Keratinocyte (primary cell): ENCODE measurements at regions not wholly inside any gene's neighbourhood (a gene's known extent, or its start where the extent isn't known, plus 50 kb on each side); places are given as distances from the start of the nearest gene placed in this dataset.

Source experiments
- DNase-seq: peaks from one replicate; pipeline ENCODE4 v3.0.0-alpha.2; 2011; ENCODE audit warnings: low read depth, missing footprints, low spot score
- FAIRE-seq: peaks from 2 replicates; lab custom pipeline; 2011; peaks lifted over from hg19 to GRCh38; lab: Jason Lieb, UNC
- H2AFZ ChIP-seq: 2 replicates; pipeline ENCODE4 v1.6.0; 2012; ENCODE audit warnings: low read length, control low read depth, inconsistent platforms; ENCODE audit not compliant: control insufficient read depth
- H3K27ac ChIP-seq: 2 replicates; pipeline ENCODE4 v1.5.1; 2011; ENCODE audit warnings: low read length; ENCODE audit not compliant: control insufficient read depth, insufficient read depth
- H3K27me3 ChIP-seq: 3 replicates; pipeline ENCODE4 v1.6.0; 2011; ENCODE audit warnings: low read length; ENCODE audit not compliant: control insufficient read depth, insufficient read depth; ENCODE audit errors: extremely low read depth
- H3K36me3 ChIP-seq, 2 experiments: 2 replicates in 1 of 2; 3 replicates in 1 of 2; pipeline ENCODE4 v1.5.1; 2011; ENCODE audit warnings: low read length in 2 of 2, mild to moderate bottlenecking in 1 of 2; ENCODE audit not compliant: control insufficient read depth in 2 of 2, insufficient read depth in 2 of 2; ENCODE audit errors: extremely low read depth in 1 of 2
- H3K4me1 ChIP-seq: 3 replicates; pipeline ENCODE4 v1.5.1; 2011; ENCODE audit warnings: low read length; ENCODE audit not compliant: control insufficient read depth, insufficient read depth; ENCODE audit errors: extremely low read depth
- H3K4me2 ChIP-seq: 3 replicates; pipeline ENCODE4 v1.6.0; 2011; ENCODE audit warnings: low read depth, low read length; ENCODE audit not compliant: control insufficient read depth, insufficient read depth; ENCODE audit errors: extremely low read depth
- H3K4me3 ChIP-seq, 3 experiments: fragments of 200-600 bp in 1 of 3; sonication (generic) in 1 of 3; 2 replicates in 2 of 3; 3 replicates in 1 of 3; pipeline ENCODE4 v1.5.1; 2011 to 2016; ENCODE audit warnings: low read length in 3 of 3, mild to moderate bottlenecking in 3 of 3, control low read depth in 2 of 3, inconsistent platforms in 1 of 3, low read depth in 1 of 3, mixed read lengths in 1 of 3, mixed run types in 1 of 3, moderate library complexity in 1 of 3; ENCODE audit not compliant: control insufficient read depth in 2 of 3, insufficient read depth in 2 of 3; ENCODE audit errors: extremely low read depth in 1 of 3
- H3K79me2 ChIP-seq: 2 replicates; pipeline ENCODE4 v1.6.0; 2012; ENCODE audit warnings: low read length; ENCODE audit not compliant: control insufficient read depth, insufficient read depth
- H3K9ac ChIP-seq: 3 replicates; pipeline ENCODE4 v1.6.0; 2011; ENCODE audit warnings: low read length; ENCODE audit not compliant: control insufficient read depth, insufficient read depth; ENCODE audit errors: extremely low read depth
- H3K9me1 ChIP-seq: 3 replicates; pipeline ENCODE4 v1.6.0; 2011; ENCODE audit warnings: low read length; ENCODE audit not compliant: control insufficient read depth, insufficient read depth; ENCODE audit errors: extremely low read depth
- H3K9me3 ChIP-seq: 2 replicates; pipeline ENCODE4 v1.5.1; 2012; ENCODE audit warnings: low read depth, low read length; ENCODE audit not compliant: control insufficient read depth
- H4K20me1 ChIP-seq: 3 replicates; pipeline ENCODE4 v1.6.0; 2011; ENCODE audit warnings: low read length; ENCODE audit not compliant: control insufficient read depth, insufficient read depth; ENCODE audit errors: extremely low read depth
- CTCF ChIP-seq, 3 experiments: IDR thresholded peaks in 1 of 3; conservative IDR thresholded peaks in 1 of 3; optimal IDR thresholded peaks in 1 of 3; 2 replicates in 2 of 3; 3 replicates in 1 of 3; pipeline versions ENCODE3 to v1.5.1; 2011; ENCODE audit warnings: low read length in 3 of 3, mild to moderate bottlenecking in 3 of 3, moderate library complexity in 2 of 3, control low read depth in 1 of 3, inconsistent platforms in 1 of 3; ENCODE audit not compliant: insufficient read depth in 2 of 3; ENCODE audit errors: extremely low read depth in 1 of 3
- EZH2 ChIP-seq: IDR thresholded peaks from one replicate; pipeline ENCODE4 v1.6.1; 2012; ENCODE audit warnings: inconsistent platforms, mild to moderate bottlenecking, low read length, moderate library complexity
- dilution Hi-C: fragments of 300-500 bp; cut with MboI; formaldehyde crosslinking; loops from one replicate; pipeline ENCODE4 v1.7.0; 2020; ENCODE audit warnings: low sequenced_read_pairs; ENCODE audit not compliant: extremely low pct_ligation_motif_present

DNA sequence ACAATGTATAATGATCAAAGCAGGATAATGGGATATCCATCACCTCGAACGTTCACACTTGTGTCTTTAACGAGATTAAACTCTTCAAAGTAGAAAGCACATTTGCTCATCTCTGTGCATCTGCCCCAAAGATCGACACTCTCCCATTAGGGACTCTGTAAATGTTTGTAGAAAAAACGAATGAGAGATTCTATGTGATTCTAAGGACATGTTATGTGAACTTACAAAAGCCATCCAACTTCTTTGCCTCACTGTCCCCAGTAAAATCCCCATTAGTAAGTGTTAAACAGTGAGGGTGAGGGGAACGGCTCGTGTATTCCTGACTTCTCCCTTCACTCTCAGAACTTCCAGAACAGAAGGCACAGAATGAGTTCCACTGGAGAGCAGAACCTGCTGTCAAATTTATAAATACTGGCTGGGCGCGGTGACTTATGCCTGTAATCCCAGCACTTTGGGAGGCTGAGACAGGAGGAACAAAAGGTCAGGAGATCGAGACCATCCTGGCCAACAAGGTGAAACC, 134.1 kb downstream of the WSCD1 start:
- FAIRE-seq (no peak), DNase-seq (no peak)
- Histone ChIP-seq H3K9me3 (no peaks in the 10 kb centered on the region), H3K4me2 (no peak overlapping the region), H2AFZ (no peak overlapping the region), H3K9ac (no peak overlapping the region), H3K79me2 (no peaks in the 10 kb centered on the region), H4K20me1 (no peaks in the 10 kb centered on the region), H3K27me3 (peaks cover 23% of the 10 kb centered on the region), H3K4me3 (no peak overlapping the region), H3K9me1 (no peaks in the 10 kb centered on the region), H3K27ac (no peak overlapping the region), H3K36me3 (no peaks in the 10 kb centered on the region), H3K4me1 (no peaks in the 10 kb centered on the region)
- dilution Hi-C loops, result no loop called here
- TF ChIP-seq EZH2 (no peak), CTCF (optimal IDR thresholded peaks at IDR 0.05 in 1 of 3, IDR thresholded peaks at IDR 0.05 in 1 of 3, conservative IDR thresholded peaks at IDR 0.05 in 1 of 3; ENCODE audit: extremely low read depth in 1 of 3, insufficient read depth in 2 of 3, low read length in 3 of 3) (no peak)

DNA sequence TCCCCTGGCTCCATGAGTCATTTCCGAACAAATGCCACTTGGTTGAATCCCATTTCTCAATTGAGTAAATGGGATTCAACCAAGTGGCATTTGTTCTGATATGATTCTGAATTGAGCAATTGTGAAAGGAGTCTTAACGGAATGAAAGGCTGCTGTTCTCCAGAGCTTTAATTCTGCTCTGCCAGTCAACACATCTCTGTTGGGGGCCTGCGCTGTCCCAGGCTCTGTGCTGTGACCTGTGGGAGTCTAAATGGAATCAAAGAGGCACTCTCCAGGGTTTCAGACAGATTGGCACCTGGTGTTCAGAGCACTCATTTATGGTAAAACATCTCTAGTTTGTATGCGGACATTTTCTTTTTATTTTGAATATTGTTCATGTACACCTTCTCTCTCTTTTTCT, 126.2 kb downstream of the WSCD1 start:
- FAIRE-seq (no peak), DNase-seq (no peak)
- peaks cover 4% of the 10 kb centered on the region for H3K9me3 ChIP-seq
- dilution Hi-C loops, result no loop called here
- H3K27me3 ChIP-seq, result peaks cover 3% of the 10 kb centered on the region
- H2AFZ ChIP-seq, result no peak overlapping the region
- H3K36me3 ChIP-seq, result no peaks in the 10 kb centered on the region
- TF ChIP-seq EZH2 (no peak), CTCF (optimal IDR thresholded peaks at IDR 0.05 in 1 of 3, IDR thresholded peaks at IDR 0.05 in 1 of 3, conservative IDR thresholded peaks at IDR 0.05 in 1 of 3; ENCODE audit: extremely low read depth in 1 of 3, insufficient read depth in 2 of 3, low read length in 3 of 3) (no peak)
- H3K9me1 ChIP-seq, result no peaks in the 10 kb centered on the region
- H3K4me3 ChIP-seq, result no peak overlapping the region
- H3K27ac ChIP-seq, result no peak overlapping the region
- H3K79me2 ChIP-seq, result no peaks in the 10 kb centered on the region
- H4K20me1 ChIP-seq, result no peaks in the 10 kb centered on the region
- H3K9ac ChIP-seq, result no peak overlapping the region
- no peak overlapping the region for H3K4me2 ChIP-seq
- no peaks in the 10 kb centered on the region for H3K4me1 ChIP-seq
